H1 (cell line): ENCODE measurements at regions not wholly inside any gene's neighbourhood (a gene's known extent, or its start where the extent isn't known, plus 50 kb on each side); places are given as distances from the start of the nearest gene placed in this dataset.

Source experiments
- CTCF ChIA-PET: fragments of 300-600 bp; sonication (Branson Sonifier 250); formaldehyde crosslinking; loops from one replicate; lab custom pipeline; 2021; ENCODE audit not compliant: partially characterized antibody; lab: Charles Lee
- POLR2A ChIA-PET: fragments of 300-600 bp; sonication (Branson Sonifier 250); formaldehyde crosslinking; loops from one replicate; lab custom pipeline; 2021; ENCODE audit warnings: inconsistent platforms; ENCODE audit not compliant: partially characterized antibody; lab: Charles Lee
- DNase-seq, 2 experiments: peaks; one replicate each; pipeline versions ENCODE4 v3.0.0 to v3.0.0-alpha.2; 2010 to 2022; ENCODE audit warnings: low spot score in 2 of 2, low read depth in 1 of 2, mixed read lengths in 1 of 2
- FAIRE-seq: peaks from 2 replicates; lab custom pipeline; 2011; peaks lifted over from hg19 to GRCh38; lab: Jason Lieb, UNC
- H2AFZ ChIP-seq: 2 replicates; pipeline ENCODE4 v1.8.1; 2012; ENCODE audit warnings: low read length, inconsistent platforms
- H2AK5ac ChIP-seq: 2 replicates; pipeline ENCODE4 v1.6.1; 2013; ENCODE audit warnings: low read depth, low read length
- H2BK120ac ChIP-seq: replicated peaks from 2 replicates; pipeline ENCODE3; 2013; ENCODE audit warnings: low read depth, low read length, inconsistent platforms
- H2BK12ac ChIP-seq: 2 replicates; pipeline ENCODE4 v1.6.1; 2013; ENCODE audit warnings: low read depth, low read length
- H2BK15ac ChIP-seq: 2 replicates; pipeline ENCODE4 v1.6.1; 2013; ENCODE audit warnings: low read length
- H2BK20ac ChIP-seq: 2 replicates; pipeline ENCODE4 v1.6.1; 2013; ENCODE audit warnings: low read length
- H2BK5ac ChIP-seq: 2 replicates; pipeline ENCODE4 v1.6.1; 2013; ENCODE audit warnings: low read depth, low read length
- H3K14ac ChIP-seq: 2 replicates; pipeline ENCODE4 v1.6.1; 2013; ENCODE audit warnings: inconsistent platforms; ENCODE audit not compliant: insufficient read length
- H3K18ac ChIP-seq: 2 replicates; pipeline ENCODE4 v1.6.1; 2013; ENCODE audit warnings: low read length; ENCODE audit errors: extremely low read depth
- H3K23ac ChIP-seq: 2 replicates; pipeline ENCODE4 v1.6.1; 2013; ENCODE audit warnings: inconsistent platforms; ENCODE audit not compliant: insufficient read length
- H3K23me2 ChIP-seq: 2 replicates; pipeline ENCODE4 v1.6.1; 2013; ENCODE audit warnings: low read depth, low read length
- H3K27ac ChIP-seq: 2 replicates; pipeline ENCODE4 v1.6.1; 2011; ENCODE audit warnings: low read depth, low read length, inconsistent platforms
- H3K27me3 ChIP-seq, 4 experiments: replicated peaks in 1 of 4; 1 replicate in 1 of 4; 2 replicates in 3 of 4; pipeline versions ENCODE4 v1.6.1 to v1.8.1; 2011 to 2013; ENCODE audit warnings: low read length in 3 of 4, mild to moderate bottlenecking in 3 of 4, inconsistent platforms in 2 of 4, mixed read lengths in 2 of 4, moderate library complexity in 1 of 4; ENCODE audit not compliant: control insufficient read depth in 3 of 4, insufficient read depth in 3 of 4; ENCODE audit errors: extremely low read depth in 1 of 4
- H3K36me3 ChIP-seq, 4 experiments: 2 replicates each; pipeline versions ENCODE4 v1.6.1 to v1.8.1; 2011 to 2013; ENCODE audit warnings: mild to moderate bottlenecking in 4 of 4, low read length in 3 of 4, moderate library complexity in 2 of 4, control low read depth in 1 of 4, inconsistent platforms in 1 of 4; ENCODE audit not compliant: insufficient read depth in 4 of 4, control insufficient read depth in 2 of 4
- H3K4ac ChIP-seq: replicated peaks from 2 replicates; pipeline ENCODE3; 2013; ENCODE audit warnings: low read length, low read depth, mixed read lengths, inconsistent platforms; ENCODE audit not compliant: insufficient read length
- H3K4me1 ChIP-seq, 4 experiments: replicated peaks in 1 of 4; 1 replicate in 1 of 4; 2 replicates in 3 of 4; pipeline versions ENCODE4 v1.6.1 to v1.8.1; 2011 to 2013; ENCODE audit warnings: low read length in 3 of 4, inconsistent platforms in 2 of 4, mixed read lengths in 1 of 4; ENCODE audit not compliant: insufficient read depth in 4 of 4, control insufficient read depth in 3 of 4
- H3K4me2 ChIP-seq, 2 experiments: 2 replicates each; pipeline versions ENCODE4 v1.6.1 to v1.8.1; 2011 to 2013; ENCODE audit warnings: low read depth in 2 of 2, low read length in 2 of 2, control low read depth in 1 of 2, inconsistent platforms in 1 of 2, mild to moderate bottlenecking in 1 of 2; ENCODE audit not compliant: insufficient read depth in 1 of 2
- H3K4me3 ChIP-seq, 4 experiments: fragments of 200-600, 300-600 bp in 1 of 4; sonication (generic), shearing (Covaris generic), sonication (Bioruptor Twin) in 1 of 4; 2 replicates each; pipeline versions ENCODE4 v1.5.1 to v1.8.1; 2011 to 2016; ENCODE audit warnings: low read length in 4 of 4, low read depth in 3 of 4, control low read depth in 2 of 4, inconsistent platforms in 2 of 4, mild to moderate bottlenecking in 2 of 4, mixed read lengths in 1 of 4, moderate library complexity in 1 of 4; ENCODE audit not compliant: insufficient read depth in 2 of 4; ENCODE audit errors: extremely low read depth in 1 of 4
- H3K56ac ChIP-seq: replicated peaks from 2 replicates; pipeline ENCODE3; 2013; ENCODE audit warnings: low read depth, mild to moderate bottlenecking, mixed read lengths, low read length, inconsistent platforms; ENCODE audit not compliant: insufficient read length
- H3K79me1 ChIP-seq: 2 replicates; pipeline ENCODE4 v1.6.1; 2013; ENCODE audit warnings: low read depth, low read length, control low read depth
- H3K79me2 ChIP-seq, 2 experiments: 2 replicates each; pipeline versions ENCODE4 v1.6.1 to v1.8.1; 2012 to 2013; ENCODE audit warnings: low read length in 2 of 2, mild to moderate bottlenecking in 2 of 2, inconsistent platforms in 1 of 2; ENCODE audit not compliant: insufficient read depth in 2 of 2, control insufficient read depth in 1 of 2
- H3K9ac ChIP-seq, 4 experiments: replicated peaks in 1 of 4; 1 replicate in 1 of 4; 2 replicates in 3 of 4; pipeline versions ENCODE4 v1.6.1 to v1.8.1; 2011 to 2013; ENCODE audit warnings: low read depth in 3 of 4, low read length in 3 of 4, control low read depth in 2 of 4, mild to moderate bottlenecking in 2 of 4, moderate library complexity in 2 of 4, inconsistent platforms in 1 of 4; ENCODE audit errors: extremely low read depth in 1 of 4
- H3K9me3 ChIP-seq, 2 experiments: 2 replicates each; pipeline versions ENCODE4 v1.6.1 to v1.8.1; 2012 to 2013; ENCODE audit warnings: mild to moderate bottlenecking in 2 of 2, moderate library complexity in 2 of 2, control low read depth in 1 of 2, inconsistent platforms in 1 of 2, low read depth in 1 of 2, low read length in 1 of 2, mixed read lengths in 1 of 2; ENCODE audit not compliant: insufficient read depth in 2 of 2
- H4K20me1 ChIP-seq, 2 experiments: replicated peaks in 1 of 2; 2 replicates each; pipeline versions ENCODE3 to v1.8.1; 2011 to 2013; ENCODE audit warnings: inconsistent platforms in 2 of 2, low read length in 2 of 2, mild to moderate bottlenecking in 1 of 2; ENCODE audit not compliant: insufficient read depth in 2 of 2, control insufficient read depth in 1 of 2
- H4K5ac ChIP-seq: 2 replicates; pipeline ENCODE4 v1.6.1; 2013; ENCODE audit warnings: low read length, low read depth, mixed read lengths, inconsistent platforms; ENCODE audit not compliant: insufficient read length
- H4K8ac ChIP-seq: 2 replicates; pipeline ENCODE4 v1.8.0; 2013; ENCODE audit warnings: mild to moderate bottlenecking, moderate library complexity, low read length, inconsistent platforms; ENCODE audit not compliant: insufficient read depth; ENCODE audit errors: extremely low read depth
- H4K91ac ChIP-seq: replicated peaks from 2 replicates; pipeline ENCODE3; 2013; ENCODE audit warnings: low read length, mixed read lengths, inconsistent platforms; ENCODE audit not compliant: insufficient read length
- CBX8 ChIP-seq: fragments of 300-800, 300-1000 bp; sonication (generic); IDR thresholded peaks from 2 replicates; pipeline ENCODE4 v1.7.1; 2016; ENCODE audit warnings: low read depth, low read length, borderline replicate concordance
- CREB1 ChIP-seq: IDR thresholded peaks from 2 replicates; pipeline ENCODE4 v1.6.1; 2012; ENCODE audit warnings: inconsistent platforms
- GABPA ChIP-seq: IDR thresholded peaks from 2 replicates; pipeline ENCODE4 v1.6.1; 2011; ENCODE audit warnings: mild to moderate bottlenecking, low read length, moderate library complexity, borderline replicate concordance; ENCODE audit not compliant: insufficient read depth
- JUN ChIP-seq: IDR thresholded peaks from 2 replicates; pipeline ENCODE4 v1.6.1; 2011; ENCODE audit warnings: low read depth, mild to moderate bottlenecking, improper control_type of control experiment, low read length
- NANOG ChIP-seq: IDR thresholded peaks from 2 replicates; pipeline ENCODE4 v1.6.1; 2011; ENCODE audit warnings: low read length, low read depth, mild to moderate bottlenecking, inconsistent platforms; ENCODE audit not compliant: insufficient read depth, poor library complexity, severe bottlenecking
- PHF8 ChIP-seq: fragments of 200-600 bp; sonication (generic); conservative IDR thresholded peaks from 2 replicates; pipeline ENCODE4 v1.7.1; 2012; ENCODE audit warnings: low read depth, mild to moderate bottlenecking, inconsistent platforms, low read length, moderate library complexity
- POLR2AphosphoS5 ChIP-seq: IDR thresholded peaks from 2 replicates; pipeline ENCODE4 v1.6.1; 2011; ENCODE audit warnings: low read depth, low read length
- POU5F1 ChIP-seq: IDR thresholded peaks from 2 replicates; pipeline ENCODE4 v1.6.1; 2011; ENCODE audit warnings: low read depth, mild to moderate bottlenecking, low read length, moderate library complexity
- RFX5 ChIP-seq: IDR thresholded peaks from 2 replicates; pipeline ENCODE4 v1.6.1; 2011; ENCODE audit warnings: low read depth, low read length, improper control_type of control experiment, borderline replicate concordance
- SP2 ChIP-seq: IDR thresholded peaks from 2 replicates; pipeline ENCODE4 v1.6.1; 2012; ENCODE audit warnings: mild to moderate bottlenecking, low read length, inconsistent platforms
- SP4 ChIP-seq: IDR thresholded peaks from 2 replicates; pipeline ENCODE4 v1.6.1; 2012; ENCODE audit warnings: low read length, inconsistent platforms
- WGBS, 2 experiments: shearing (Covaris generic) in 1 of 2; methylation state at CpG; one replicate each; pipeline versions ENCODE4 v1.1.6 to v1.1.7; 2013 to 2015; ENCODE audit warnings: low lambda C conversion rate in 2 of 2, mixed read lengths in 2 of 2, inconsistent platforms in 1 of 2, low coverage in 1 of 2, missing lambda C conversion rate in 1 of 2; ENCODE audit not compliant: insufficient replicate concordance in 2 of 2, insufficient coverage in 1 of 2, insufficient read length in 1 of 2; ENCODE audit errors: extremely low coverage in 1 of 2, missing lambda C conversion rate in 1 of 2; 5-methylcytosine and 5-hydroxymethylcytosine counted together
- TF ChIP-seq, protein P1 (sequence below): IDR thresholded peaks from 2 replicates; pipeline ENCODE4 v1.6.1; 2011; ENCODE audit warnings: low read length, improper control_type of control experiment

DNA sequence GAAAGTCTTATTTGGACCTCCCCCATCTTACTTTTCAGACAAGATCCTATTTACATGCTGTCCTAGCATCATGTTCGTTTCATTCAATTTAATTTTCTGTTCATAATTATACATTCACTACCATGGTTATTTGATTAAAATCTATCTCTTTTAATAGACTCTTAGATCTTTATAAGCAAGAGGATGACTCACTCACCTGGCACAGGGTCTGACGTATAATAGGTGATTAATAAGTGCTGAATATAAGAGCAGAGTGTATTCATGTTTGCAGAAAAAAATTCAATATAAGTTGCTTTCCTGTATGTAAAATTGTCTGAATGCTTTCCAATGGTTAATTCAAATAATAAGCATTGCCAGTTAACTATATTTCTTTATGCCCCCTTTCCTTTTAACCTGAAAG is 165.5 kb upstream of the CBLB start:
- 95% methylated on average over 2 of the region's 2 CpGs; no CpG with 5 or more reads in 1 of the 2 experiments for WGBS, 2 experiments

More for the DNA sequence above, 165.5 kb upstream of the CBLB start:
- CTCF ChIA-PET = no interaction called here
- DNase-seq (no peak), FAIRE-seq (no peak)
- H3K18ac ChIP-seq = no peak overlapping the region
- POLR2A ChIA-PET = no interaction called here
- H2BK12ac ChIP-seq = no peak overlapping the region
- H3K56ac ChIP-seq = no peak overlapping the region
- H2BK5ac ChIP-seq = no peak overlapping the region
- no peak overlapping the region for H4K91ac ChIP-seq
- H3K4ac ChIP-seq = no peak overlapping the region
- no peak overlapping the region for H2AFZ ChIP-seq
- H2BK20ac ChIP-seq = no peak overlapping the region
- no peak overlapping the region for H3K27ac ChIP-seq
- no peaks in the 10 kb centered on the region for H3K79me2 ChIP-seq
- no peak overlapping the region for H2BK15ac ChIP-seq
- H3K14ac ChIP-seq = no peak overlapping the region
- H3K36me3 ChIP-seq = no peaks in the 10 kb centered on the region
- no peaks in the 10 kb centered on the region for H3K9me3 ChIP-seq
- no peak overlapping the region for H2BK120ac ChIP-seq
- no peak overlapping the region for H3K9ac ChIP-seq
- H3K23me2 ChIP-seq = no peaks in the 10 kb centered on the region
- H3K23ac ChIP-seq = no peak overlapping the region
- no peaks in the 10 kb centered on the region for H3K4me1 ChIP-seq
- no peak overlapping the region for H3K4me2 ChIP-seq
- H3K79me1 ChIP-seq = no peaks in the 10 kb centered on the region
- H4K8ac ChIP-seq = no peak overlapping the region
- H3K27me3 ChIP-seq = no peaks in the 10 kb centered on the region
- H2AK5ac ChIP-seq = no peak overlapping the region
- TF ChIP-seq SP4 (no peak), POLR2AphosphoS5 (no peak), POU5F1 (no peak), CBX8 (no peak), RFX5 (no peak), NANOG (no peak), PHF8 (no peak), SP2 (no peak), JUN (no peak), GABPA (no peak), CREB1 (no peak)
- TF ChIP-seq, protein P1, sequence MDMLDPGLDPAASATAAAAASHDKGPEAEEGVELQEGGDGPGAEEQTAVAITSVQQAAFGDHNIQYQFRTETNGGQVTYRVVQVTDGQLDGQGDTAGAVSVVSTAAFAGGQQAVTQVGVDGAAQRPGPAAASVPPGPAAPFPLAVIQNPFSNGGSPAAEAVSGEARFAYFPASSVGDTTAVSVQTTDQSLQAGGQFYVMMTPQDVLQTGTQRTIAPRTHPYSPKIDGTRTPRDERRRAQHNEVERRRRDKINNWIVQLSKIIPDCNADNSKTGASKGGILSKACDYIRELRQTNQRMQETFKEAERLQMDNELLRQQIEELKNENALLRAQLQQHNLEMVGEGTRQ = no peak
- H4K5ac ChIP-seq = no peak overlapping the region
- no peak overlapping the region for H3K4me3 ChIP-seq
- H4K20me1 ChIP-seq = no peaks in the 10 kb centered on the region
